Activated T-cell treated with anti-CD3 and anti-CD28 coated beads, Interleukin-2, amount 50 U/mL, for 4 hours (primary cell): ENCODE measurements at regions not wholly inside any gene's neighbourhood (a gene's known extent, or its start where the extent isn't known, plus 50 kb on each side); places are given as distances from the start of the nearest gene placed in this dataset.
"Not testable (repeated sequence)": the region's sequence is repeated elsewhere in the genome, so short reads cannot be mapped to it uniquely, and the experiment has no call there.

ENCODE experiments used
- ATAC-seq, 2 donors: fragments of 200-7000 bp; cut with Tn5 transposase; one replicate each; pipeline ENCODE4 v1.10.0; 2021
- DNase-seq: peaks from one replicate; pipeline ENCODE4 v3.0.0-alpha.2; 2020
- H3K27me3 Mint-ChIP-seq: one replicate; pipeline ENCODE4 v1.8.0; 2021; ENCODE audit warnings: low read depth, mixed read lengths
- H3K36me3 Mint-ChIP-seq: one replicate; pipeline ENCODE4 v1.8.0; 2022; ENCODE audit warnings: mixed read lengths; ENCODE audit not compliant: insufficient read depth
- H3K4me1 Mint-ChIP-seq: one replicate; pipeline ENCODE4 v1.8.0; 2021; ENCODE audit warnings: low read depth, mixed read lengths
- H3K4me3 Mint-ChIP-seq: one replicate; pipeline ENCODE4 v1.8.0; 2021; ENCODE audit warnings: mild to moderate bottlenecking, moderate library complexity, mixed read lengths
- H3K9me3 Mint-ChIP-seq: one replicate; pipeline ENCODE4 v1.8.0; 2021; ENCODE audit warnings: mixed read lengths

DNA sequence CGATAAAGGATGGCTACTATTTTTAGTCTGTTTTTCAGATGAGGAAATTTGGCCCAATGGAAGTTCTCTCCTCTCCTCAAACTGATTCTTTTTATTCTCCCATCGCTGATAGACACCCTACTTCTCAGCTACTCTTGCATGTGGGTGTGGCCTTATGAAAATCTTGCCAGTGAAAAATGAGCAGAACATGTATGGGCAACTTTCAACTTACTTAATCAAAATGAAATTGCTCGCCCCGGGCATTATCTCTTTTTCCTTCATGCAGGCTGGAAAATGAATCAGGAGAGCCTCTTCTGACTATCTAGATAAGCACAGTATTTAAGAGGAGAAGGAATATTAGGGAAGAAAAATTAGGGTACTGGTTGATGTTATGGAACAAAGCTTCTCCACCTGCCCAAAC lies 2354.7 kb upstream of the RAG2 start:
- H3K4me1 Mint-ChIP-seq: no peaks in the 10 kb centered on the region
- peaks cover under 1% of the 10 kb centered on the region for H3K9me3 Mint-ChIP-seq
- ATAC-seq (no peak), DNase-seq (no peak)
- H3K4me3 Mint-ChIP-seq: no peak overlapping the region
- no peaks in the 10 kb centered on the region for H3K27me3 Mint-ChIP-seq
- H3K36me3 Mint-ChIP-seq: no peaks in the 10 kb centered on the region

DNA sequence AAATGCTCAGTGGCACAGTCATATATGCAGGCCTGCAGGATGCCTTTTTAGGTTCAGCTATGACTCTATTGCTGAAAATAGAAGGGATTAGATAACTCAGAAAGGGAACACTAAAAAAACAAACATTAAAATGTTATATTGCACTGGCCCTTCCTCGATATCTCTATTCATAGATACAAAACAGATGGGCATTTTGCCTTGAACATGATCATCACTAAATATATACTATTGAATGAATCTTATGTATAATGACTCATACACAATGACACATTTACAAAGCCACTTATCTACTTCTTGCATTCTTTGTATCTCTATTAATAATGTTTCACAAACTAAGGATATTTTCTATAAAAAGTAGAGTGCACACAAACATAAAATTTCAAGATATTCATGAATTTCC lies 2352.8 kb upstream of the RAG2 start:
- DNase-seq: no peak
- Mint-ChIP-seq H3K4me1 (no peaks in the 10 kb centered on the region), H3K9me3 (peaks cover 9% of the 10 kb centered on the region), H3K27me3 (no peaks in the 10 kb centered on the region), H3K36me3 (no peaks in the 10 kb centered on the region), H3K4me3 (no peak overlapping the region)
- no peak for ATAC-seq

DNA sequence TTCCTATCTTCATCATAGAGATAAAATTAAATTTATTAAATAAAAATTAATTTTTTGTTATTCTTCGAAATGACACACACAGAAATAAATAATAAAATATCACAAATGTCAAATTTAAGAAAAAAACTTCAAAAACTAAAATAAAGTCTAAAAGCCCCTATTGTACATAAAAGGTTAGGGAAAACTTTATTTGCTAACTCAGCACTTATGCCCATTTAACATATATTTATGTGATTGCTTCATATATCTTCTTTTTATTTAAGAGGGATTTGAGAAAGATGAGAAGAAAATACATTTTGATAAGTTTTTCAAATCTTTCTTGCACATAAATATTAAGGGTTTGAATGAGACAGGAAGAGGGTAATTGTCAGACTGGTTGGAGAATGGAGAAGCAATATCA lies 2350.4 kb upstream of the RAG2 start:
- no peaks in the 10 kb centered on the region for H3K36me3 Mint-ChIP-seq
- no peak overlapping the region for H3K4me3 Mint-ChIP-seq
- H3K9me3 Mint-ChIP-seq: peaks cover 18% of the 10 kb centered on the region
- H3K27me3 Mint-ChIP-seq: no peaks in the 10 kb centered on the region
- ATAC-seq (no peak), DNase-seq (no peak)
- no peaks in the 10 kb centered on the region for H3K4me1 Mint-ChIP-seq

GRCh38 chr11:38937709-38938108 lies 2339.7 kb upstream of the RAG2 start:
- DNase-seq (no peak), ATAC-seq (no peak)
- no peaks in the 10 kb centered on the region for H3K4me1 Mint-ChIP-seq
- H3K36me3 Mint-ChIP-seq: no peaks in the 10 kb centered on the region
- no peak overlapping the region for H3K4me3 Mint-ChIP-seq
- no peaks in the 10 kb centered on the region for H3K27me3 Mint-ChIP-seq
- H3K9me3 Mint-ChIP-seq: peaks cover 11% of the 10 kb centered on the region

GRCh38 chr11:38935941-38936340 lies 2337.9 kb upstream of the RAG2 start:
- Mint-ChIP-seq H3K27me3 (no peaks in the 10 kb centered on the region), H3K36me3 (no peaks in the 10 kb centered on the region), H3K9me3 (peaks cover 16% of the 10 kb centered on the region), H3K4me1 (no peaks in the 10 kb centered on the region), H3K4me3 (no peak overlapping the region)
- no peak for DNase-seq
- ATAC-seq: no peak

- Mint-ChIP-seq H3K4me3 (no peak overlapping the region), H3K27me3 (no peaks in the 10 kb centered on the region), H3K36me3 (no peaks in the 10 kb centered on the region), H3K9me3 (peaks cover 8% of the 10 kb centered on the region), H3K4me1 (no peaks in the 10 kb centered on the region)
- no peak for DNase-seq
- no peak for ATAC-seq
Observed at GRCh38 chr11:38927993-38928392, 2330.0 kb upstream of the RAG2 start.

- Mint-ChIP-seq H3K4me1 (no peaks in the 10 kb centered on the region), H3K9me3 (peaks cover 8% of the 10 kb centered on the region), H3K36me3 (no peaks in the 10 kb centered on the region), H3K4me3 (no peak overlapping the region), H3K27me3 (no peaks in the 10 kb centered on the region)
- DNase-seq: no peak
- ATAC-seq: no peak
Observed at GRCh38 chr11:38924644-38925043, 2326.6 kb upstream of the RAG2 start.

- H3K36me3 Mint-ChIP-seq: no peaks in the 10 kb centered on the region
- H3K4me1 Mint-ChIP-seq: no peaks in the 10 kb centered on the region
- ATAC-seq: no peak
- H3K27me3 Mint-ChIP-seq: no peaks in the 10 kb centered on the region
- no peak overlapping the region for H3K4me3 Mint-ChIP-seq
- peaks cover 11% of the 10 kb centered on the region for H3K9me3 Mint-ChIP-seq
- DNase-seq: no peak
Observed at GRCh38 chr11:38900211-38900610, 2302.2 kb upstream of the RAG2 start.

DNA sequence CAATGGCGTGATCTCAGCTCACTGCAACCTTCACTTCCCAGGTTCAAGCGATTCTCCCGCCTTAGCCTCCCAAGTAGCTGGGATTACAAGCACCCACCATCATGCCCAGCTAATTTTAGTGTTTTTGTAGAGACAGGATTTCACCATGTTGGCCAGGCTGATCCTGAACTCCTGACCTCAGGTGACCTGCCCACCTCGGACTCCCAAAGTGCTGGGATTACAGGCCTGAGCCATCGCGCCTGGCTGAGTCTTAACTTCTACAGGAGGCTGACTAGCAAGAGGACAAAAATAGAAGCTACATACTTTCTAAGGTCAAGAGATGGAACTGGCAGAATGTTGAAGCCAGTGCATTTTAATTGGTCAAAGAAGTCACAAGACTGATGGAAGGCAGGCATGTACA lies 2296.2 kb upstream of the RAG2 start:
- not testable (repeated sequence) for H3K4me1 Mint-ChIP-seq, H3K4me3 Mint-ChIP-seq

DNA sequence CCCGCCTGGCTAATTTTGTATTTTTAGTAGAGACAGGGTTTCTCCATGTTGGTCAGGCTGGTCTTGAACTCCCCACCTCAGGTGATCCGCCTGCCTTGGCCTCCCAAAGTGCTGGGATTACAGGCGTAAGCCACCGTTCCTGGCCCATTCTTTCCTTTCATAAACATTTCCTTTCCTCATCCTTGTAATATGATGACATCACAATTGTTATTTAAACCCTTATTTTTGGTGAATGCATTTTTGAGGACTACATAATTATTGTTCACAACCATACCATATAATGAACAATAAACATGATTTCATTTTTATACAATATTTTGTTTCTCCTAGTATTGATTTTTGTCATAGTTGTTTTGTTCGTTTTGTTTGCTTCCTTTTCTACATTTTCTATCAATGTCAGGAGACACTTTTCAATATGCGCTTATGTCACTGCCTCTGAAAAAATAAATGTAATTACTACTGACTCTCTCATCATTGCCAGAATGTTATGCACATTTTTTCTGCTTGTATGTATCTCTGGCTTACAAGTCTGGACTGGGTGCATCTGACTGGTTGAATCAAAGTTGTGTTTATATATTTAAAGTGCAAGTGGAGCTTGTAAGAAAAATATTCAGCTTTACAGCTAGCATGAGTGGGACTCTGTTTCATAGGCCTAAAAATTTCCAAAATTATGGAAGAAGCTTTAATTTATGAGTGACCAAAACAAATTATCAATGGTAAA lies 2286.3 kb upstream of the RAG2 start:
- Mint-ChIP-seq H3K27me3 (no peaks in the 10 kb centered on the region), H3K9me3 (no peaks in the 10 kb centered on the region), H3K36me3 (no peaks in the 10 kb centered on the region), H3K4me1 (no peaks in the 10 kb centered on the region), H3K4me3 (no peak overlapping the region)
- ATAC-seq (no peak), DNase-seq (no peak)

More for the DNA sequence above, 2296.2 kb upstream of the RAG2 start:
- DNase-seq, ATAC-seq, H3K27me3 Mint-ChIP-seq, H3K36me3 Mint-ChIP-seq: not testable (repeated sequence)
- peaks cover 15% of the 10 kb centered on the region for H3K9me3 Mint-ChIP-seq

DNA sequence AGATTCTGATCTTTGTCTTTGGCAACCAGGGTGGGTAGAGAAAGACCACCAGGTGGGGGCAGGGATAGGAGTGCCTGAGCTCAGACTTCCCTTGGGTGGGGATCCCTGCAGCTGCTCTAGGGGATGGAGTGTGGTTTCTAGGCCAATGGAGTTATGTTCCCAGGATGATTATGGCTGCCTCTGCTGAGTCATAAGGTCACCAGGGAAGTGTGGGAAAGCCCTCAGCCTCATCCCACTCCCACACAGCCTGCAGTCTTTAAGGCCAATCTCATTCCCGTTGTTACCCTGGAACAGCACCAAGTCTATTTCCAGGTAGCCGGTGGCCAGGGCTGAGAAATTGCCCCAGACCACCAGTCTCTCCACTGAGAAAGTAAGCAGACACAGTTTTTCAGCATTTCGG lies 2269.3 kb upstream of the RAG2 start:
- Mint-ChIP-seq H3K4me3 (no peak overlapping the region), H3K4me1 (no peaks in the 10 kb centered on the region), H3K36me3 (no peaks in the 10 kb centered on the region), H3K27me3 (no peaks in the 10 kb centered on the region), H3K9me3 (peaks cover 28% of the 10 kb centered on the region)
- DNase-seq (no peak), ATAC-seq (no peak)

DNA sequence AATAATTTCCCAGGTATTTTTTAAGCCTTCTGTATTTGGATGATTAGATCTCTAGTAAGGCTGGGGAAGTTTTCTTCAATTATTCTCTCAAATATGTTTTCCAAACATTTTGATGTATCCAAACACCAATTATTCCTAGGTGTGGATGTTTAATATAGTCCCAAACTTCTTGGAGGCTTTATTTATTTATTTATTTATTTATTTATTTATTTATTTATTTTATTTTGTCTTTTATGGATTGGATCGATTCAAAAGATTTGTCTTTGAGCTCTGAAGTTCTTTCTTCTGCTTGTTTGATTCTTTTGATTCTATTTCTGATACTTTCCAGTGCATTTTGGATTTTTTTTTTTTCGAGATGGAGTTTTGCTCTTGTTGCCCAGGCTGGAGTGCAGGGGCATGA lies 2267.9 kb upstream of the RAG2 start:
- Mint-ChIP-seq H3K4me3 (no peak overlapping the region), H3K9me3 (peaks cover 30% of the 10 kb centered on the region), H3K36me3 (no peaks in the 10 kb centered on the region), H3K4me1 (no peaks in the 10 kb centered on the region), H3K27me3 (no peaks in the 10 kb centered on the region)
- no peak for ATAC-seq
- no peak for DNase-seq

DNA sequence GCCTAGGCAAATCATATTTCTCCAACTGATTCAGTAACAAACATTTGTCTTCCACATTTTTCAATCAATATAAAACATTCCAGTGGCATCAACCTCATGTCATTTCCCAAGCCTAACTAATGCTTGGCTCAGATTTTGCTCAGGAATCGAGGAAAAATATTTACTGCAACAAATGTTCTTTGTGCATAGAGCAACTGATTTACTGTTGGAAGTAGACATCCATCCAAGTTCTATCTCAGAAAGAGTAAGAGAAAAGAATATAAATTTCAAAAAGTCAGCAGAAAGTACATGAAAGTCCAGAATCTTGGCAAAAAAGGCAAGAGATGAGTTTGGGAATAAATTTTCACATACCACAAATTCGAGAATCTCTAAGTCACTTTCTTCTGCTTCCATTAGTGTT lies 2245.0 kb upstream of the RAG2 start:
- ATAC-seq (no peak), DNase-seq (no peak)
- no peak overlapping the region for H3K4me3 Mint-ChIP-seq
- H3K9me3 Mint-ChIP-seq: peaks cover 28% of the 10 kb centered on the region
- no peaks in the 10 kb centered on the region for H3K4me1 Mint-ChIP-seq
- H3K36me3 Mint-ChIP-seq: no peaks in the 10 kb centered on the region
- H3K27me3 Mint-ChIP-seq: no peaks in the 10 kb centered on the region

DNA sequence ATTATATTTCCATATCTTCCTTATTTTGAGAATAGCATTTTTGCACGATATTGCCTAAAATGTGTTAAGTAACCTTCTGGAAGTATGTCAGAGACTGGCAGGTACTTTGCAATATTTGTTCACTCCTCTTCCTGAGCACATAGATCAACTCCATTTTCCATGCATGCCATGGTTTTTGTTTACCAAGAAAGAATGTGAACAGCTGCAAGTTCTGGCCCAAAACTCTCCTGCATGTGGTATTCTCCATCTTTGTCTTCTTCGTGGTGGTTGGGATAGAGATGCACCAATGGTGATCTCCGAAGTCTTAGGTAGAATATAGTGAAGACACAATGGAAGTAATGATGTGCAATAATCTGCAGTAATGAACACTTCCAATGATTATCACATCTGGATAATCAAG lies 2241.0 kb upstream of the RAG2 start:
- Mint-ChIP-seq H3K36me3 (no peaks in the 10 kb centered on the region), H3K4me3 (no peak overlapping the region), H3K9me3 (peaks cover 15% of the 10 kb centered on the region), H3K27me3 (no peaks in the 10 kb centered on the region), H3K4me1 (no peaks in the 10 kb centered on the region)
- ATAC-seq (no peak), DNase-seq (no peak)

DNA sequence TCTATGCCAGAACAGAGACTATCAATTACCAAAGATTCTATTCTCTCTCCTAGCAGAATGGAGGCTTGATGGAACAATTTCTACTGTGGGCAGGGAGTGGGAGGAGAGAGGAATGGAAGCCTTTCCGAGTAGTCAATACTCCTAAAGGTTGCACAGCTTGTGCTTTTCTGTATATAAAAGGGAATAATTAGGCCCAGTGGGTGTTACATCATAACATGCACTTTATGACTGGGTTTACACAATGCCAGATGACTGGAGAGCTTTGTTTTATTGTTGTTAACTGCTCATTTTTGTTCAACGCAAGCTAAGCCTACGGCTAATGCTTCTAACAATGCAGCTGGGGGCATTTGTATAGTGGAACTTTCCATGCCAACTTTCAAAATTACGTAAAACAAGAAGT lies 2237.9 kb upstream of the RAG2 start:
- no peak for DNase-seq
- Mint-ChIP-seq H3K4me3 (no peak overlapping the region), H3K9me3 (peaks cover 4% of the 10 kb centered on the region), H3K4me1 (no peaks in the 10 kb centered on the region), H3K27me3 (no peaks in the 10 kb centered on the region), H3K36me3 (no peaks in the 10 kb centered on the region)
- no peak for ATAC-seq

- no peak for DNase-seq
- Mint-ChIP-seq H3K9me3 (peaks cover 41% of the 10 kb centered on the region), H3K36me3 (no peaks in the 10 kb centered on the region), H3K4me1 (no peaks in the 10 kb centered on the region), H3K4me3 (no peak overlapping the region), H3K27me3 (no peaks in the 10 kb centered on the region)
- no peak for ATAC-seq
Observed at GRCh38 chr11:38824573-38824972, 2226.5 kb upstream of the RAG2 start.
